ENCODE measurements at regions not wholly inside any gene's neighbourhood (a gene's known extent, or its start where the extent isn't known, plus 50 kb on each side); places are given as distances from the start of the nearest gene placed in this dataset.

- Histone ChIP-seq H3K27ac (ENCODE audit: insufficient read depth, low read depth, low read length) (no peak overlapping the region), H3K9me1 (replicated peaks; ENCODE audit: control insufficient read depth, extremely low read depth, insufficient read depth, low read length) (no peaks in the 10 kb centered on the region), H3K9me3 (replicated peaks; ENCODE audit: control insufficient read depth, insufficient read depth, low read length) (no peaks in the 10 kb centered on the region), H3K4me3 (replicated peaks in 1 of 3; ENCODE audit: insufficient read depth in 1 of 3, low read depth in 1 of 3, low read length in 3 of 3) (no peak overlapping the region), H3K9ac (replicated peaks; ENCODE audit: extremely low read depth, insufficient read depth, low read length) (no peak overlapping the region), H3K4me2 (ENCODE audit: insufficient read depth, low read length) (no peak overlapping the region), H3K27me3 (ENCODE audit: control insufficient read depth in 2 of 2, insufficient read depth in 2 of 2, low read length in 2 of 2) (peaks cover 61% of the 10 kb centered on the region in 2 experiments), H3K4me1 (ENCODE audit: control insufficient read depth, extremely low read depth, insufficient read depth, low read length) (no peaks in the 10 kb centered on the region), H2AFZ (ENCODE audit: low read depth, low read length) (no peak overlapping the region), H3K36me3 (ENCODE audit: control insufficient read depth in 2 of 2, extremely low read depth in 1 of 2, insufficient read depth in 2 of 2, low read length in 2 of 2) (no peaks in the 10 kb centered on the region), H3K79me2 (ENCODE audit: control insufficient read depth, insufficient read depth, low read length) (no peaks in the 10 kb centered on the region), H4K20me1 (replicated peaks; ENCODE audit: control insufficient read depth, extremely low read depth, insufficient read depth, low read length) (no peaks in the 10 kb centered on the region)
- intact Hi-C loops (cut with micrococcal nuclease): no loop called here
- FAIRE-seq (no peak), DNase-seq (ENCODE audit: low read depth, low spot score) (no peak)
- dilution Hi-C loops (cut with MboI; ENCODE audit: extremely low pct_ligation_motif_present, low sequenced_read_pairs): no loop called here
- ChIA-PET CTCF (no interaction called here), POLR2A (no interaction called here)
- TF ChIP-seq FOS (IDR thresholded peaks at IDR 0.05; ENCODE audit: borderline replicate concordance, insufficient read depth, low read length) (no peak), POLR2A (IDR thresholded peaks at IDR 0.05; ENCODE audit: low read depth, low read length) (no peak), MAX (IDR thresholded peaks at IDR 0.05; ENCODE audit: insufficient read depth, insufficient read length) (no peak), POLR2AphosphoS5 (IDR thresholded peaks at IDR 0.05; ENCODE audit: insufficient read depth, low read depth, low read length) (no peak), MYC (IDR thresholded peaks at IDR 0.05; ENCODE audit: low read depth, low read length) (no peak), CTCF (IDR thresholded peaks at IDR 0.05; ENCODE audit: extremely low read depth in 1 of 2, insufficient read depth in 1 of 2, low read depth in 1 of 2, low read length in 2 of 2) (no peak), JUN (IDR thresholded peaks at IDR 0.05; ENCODE audit: borderline replicate concordance, insufficient read depth, insufficient read length, low read depth) (no peak), GATA2 (IDR thresholded peaks at IDR 0.05; ENCODE audit: insufficient read depth, insufficient read length, low read depth, low read length) (no peak), EZH2 (IDR thresholded peaks at IDR 0.05; ENCODE audit: borderline replicate concordance, low read depth, low read length, severe bottlenecking) (no peak)
- BruUV-seq (replicated peaks): no TSS peak
Measured at GRCh38 chr16:86291491-86291890, 218.8 kb upstream of the FOXF1 start.

Measured in endothelial cell of umbilical vein (primary cell).